ENCODE measurements at regions not wholly inside any gene's neighbourhood (a gene's known extent, or its start where the extent isn't known, plus 50 kb on each side); places are given as distances from the start of the nearest gene placed in this dataset.

DNA sequence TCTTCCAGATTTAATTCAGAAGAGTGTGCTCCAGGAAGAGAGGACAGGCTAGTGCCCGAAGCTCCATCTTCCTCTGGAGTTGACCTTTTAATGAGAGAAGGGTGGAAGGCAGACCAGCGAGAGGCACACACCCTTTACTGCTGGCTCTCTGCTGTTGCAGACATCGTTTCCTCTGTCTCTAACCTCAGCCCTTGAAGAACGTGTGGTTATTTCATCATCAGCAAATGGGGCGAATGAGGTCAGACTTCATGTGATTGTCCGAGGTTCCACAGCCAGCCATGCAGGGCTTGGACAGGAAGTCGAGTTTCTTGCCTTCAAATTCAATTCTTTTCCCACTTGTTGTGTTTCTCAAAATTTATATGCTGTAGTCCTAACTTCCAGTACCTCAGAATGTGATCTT lies 155.2 kb upstream of the MSX1 start:
- Histone ChIP-seq H3K36me3 (ENCODE audit: control insufficient read depth in 2 of 3, insufficient read depth in 3 of 3, low read length in 3 of 3) (no peaks in the 10 kb centered on the region), H3K9ac (ENCODE audit: low read length in 3 of 3) (no peak overlapping the region), H3K4me1 (ENCODE audit: control insufficient read depth in 2 of 3, insufficient read depth in 2 of 3, low read depth in 1 of 3, low read length in 3 of 3) (no peaks in the 10 kb centered on the region), H3K27me3 (ENCODE audit: control insufficient read depth, insufficient read depth, low read length) (no peaks in the 10 kb centered on the region), H3K9me3 (ENCODE audit: control insufficient read depth in 2 of 3, insufficient read depth in 1 of 3, low read length in 3 of 3) (no peaks in the 10 kb centered on the region), H3K27ac (ENCODE audit: low read depth in 2 of 2, low read length in 2 of 2) (no peak overlapping the region), H3K4me3 (ENCODE audit: low read length in 3 of 3) (no peak overlapping the region)
- DNase-seq (no peak), FAIRE-seq (no peak)
- intact Hi-C loops (cut with DNase I): no loop called here
- TF ChIP-seq, protein P1, sequence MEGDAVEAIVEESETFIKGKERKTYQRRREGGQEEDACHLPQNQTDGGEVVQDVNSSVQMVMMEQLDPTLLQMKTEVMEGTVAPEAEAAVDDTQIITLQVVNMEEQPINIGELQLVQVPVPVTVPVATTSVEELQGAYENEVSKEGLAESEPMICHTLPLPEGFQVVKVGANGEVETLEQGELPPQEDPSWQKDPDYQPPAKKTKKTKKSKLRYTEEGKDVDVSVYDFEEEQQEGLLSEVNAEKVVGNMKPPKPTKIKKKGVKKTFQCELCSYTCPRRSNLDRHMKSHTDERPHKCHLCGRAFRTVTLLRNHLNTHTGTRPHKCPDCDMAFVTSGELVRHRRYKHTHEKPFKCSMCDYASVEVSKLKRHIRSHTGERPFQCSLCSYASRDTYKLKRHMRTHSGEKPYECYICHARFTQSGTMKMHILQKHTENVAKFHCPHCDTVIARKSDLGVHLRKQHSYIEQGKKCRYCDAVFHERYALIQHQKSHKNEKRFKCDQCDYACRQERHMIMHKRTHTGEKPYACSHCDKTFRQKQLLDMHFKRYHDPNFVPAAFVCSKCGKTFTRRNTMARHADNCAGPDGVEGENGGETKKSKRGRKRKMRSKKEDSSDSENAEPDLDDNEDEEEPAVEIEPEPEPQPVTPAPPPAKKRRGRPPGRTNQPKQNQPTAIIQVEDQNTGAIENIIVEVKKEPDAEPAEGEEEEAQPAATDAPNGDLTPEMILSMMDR (IDR thresholded peaks at IDR 0.05; ENCODE audit: borderline replicate concordance, extremely low read depth, insufficient read depth): no peak

DNA sequence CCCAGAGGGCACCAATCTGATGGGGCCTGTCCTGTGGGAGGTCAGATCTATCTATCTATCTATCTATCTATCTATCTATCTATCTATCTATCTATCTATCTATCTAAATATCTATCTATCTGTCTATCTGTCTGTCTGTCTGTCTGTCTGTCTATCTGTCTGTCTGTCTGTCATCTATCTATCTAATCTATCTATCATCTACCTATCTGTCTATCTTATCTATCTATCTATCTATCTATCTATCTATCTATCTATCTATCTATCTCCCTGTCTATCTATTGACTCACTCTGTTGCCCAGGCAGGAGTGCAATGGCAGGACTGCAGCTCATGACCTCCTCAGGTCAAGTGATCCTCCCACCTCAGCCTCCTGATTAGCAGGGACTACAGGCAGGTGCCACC lies 155.7 kb upstream of the STX18 start:
- DNase-seq: no peak
- intact Hi-C loops (cut with DNase I): no loop called here

DNA sequence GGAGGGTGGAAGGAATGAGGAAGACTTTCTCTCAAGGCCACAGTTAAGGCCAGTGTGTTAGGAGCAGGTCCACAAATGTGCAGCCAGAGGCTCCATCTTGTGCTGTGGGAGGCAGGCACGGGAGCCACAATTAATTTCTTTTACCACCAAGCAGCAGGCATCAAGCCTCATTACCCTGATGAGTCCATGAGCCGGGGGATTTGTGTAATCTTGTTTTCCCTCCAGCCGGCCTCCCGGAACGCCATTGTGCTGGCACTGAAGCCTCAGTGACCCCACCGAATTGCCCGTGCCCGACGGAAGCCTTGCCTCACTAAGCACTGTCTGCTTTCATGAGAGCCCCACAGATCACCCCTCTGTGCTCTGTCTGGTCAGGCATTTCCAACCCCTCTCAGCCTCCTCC lies 154.7 kb upstream of the STX18 start:
- Histone ChIP-seq H3K36me3 (ENCODE audit: control insufficient read depth in 2 of 3, insufficient read depth in 3 of 3, low read length in 3 of 3) (no peaks in the 10 kb centered on the region), H3K4me1 (ENCODE audit: control insufficient read depth in 2 of 3, insufficient read depth in 2 of 3, low read depth in 1 of 3, low read length in 3 of 3) (peaks cover 0 to 11% (median 6%) of the 10 kb centered on the region in 3 donors), H3K27ac (ENCODE audit: low read depth in 2 of 2, low read length in 2 of 2) (no peak overlapping the region), H3K4me3 (ENCODE audit: low read length in 3 of 3) (no peak overlapping the region), H3K27me3 (ENCODE audit: control insufficient read depth, insufficient read depth, low read length) (no peaks in the 10 kb centered on the region), H3K9ac (ENCODE audit: low read length in 3 of 3) (no peak overlapping the region), H3K9me3 (ENCODE audit: control insufficient read depth in 2 of 3, insufficient read depth in 1 of 3, low read length in 3 of 3) (no peaks in the 10 kb centered on the region)
- DNase-seq: peak in 4 of 5 donors; percentile 73 to 86 (median 82)
- FAIRE-seq: no peak
- TF ChIP-seq, protein P1 (IDR thresholded peaks at IDR 0.05; ENCODE audit: borderline replicate concordance, extremely low read depth, insufficient read depth): no peak
- intact Hi-C loops (cut with DNase I): no loop called here

More for the DNA sequence above, 155.7 kb upstream of the STX18 start:
- Histone ChIP-seq H3K36me3 (ENCODE audit: control insufficient read depth in 2 of 3, insufficient read depth in 3 of 3, low read length in 3 of 3) (no peaks in the 10 kb centered on the region), H3K9ac (ENCODE audit: low read length in 3 of 3) (no peak overlapping the region), H3K9me3 (ENCODE audit: control insufficient read depth in 2 of 3, insufficient read depth in 1 of 3, low read length in 3 of 3) (no peaks in the 10 kb centered on the region), H3K4me3 (ENCODE audit: low read length in 3 of 3) (no peak overlapping the region), H3K27me3 (ENCODE audit: control insufficient read depth, insufficient read depth, low read length) (no peaks in the 10 kb centered on the region), H3K4me1 (ENCODE audit: control insufficient read depth in 2 of 3, insufficient read depth in 2 of 3, low read depth in 1 of 3, low read length in 3 of 3) (peaks cover 0 to 11% (median 6%) of the 10 kb centered on the region in 3 donors), H3K27ac (ENCODE audit: low read depth in 2 of 2, low read length in 2 of 2) (no peak overlapping the region)
- TF ChIP-seq, protein P1 (IDR thresholded peaks at IDR 0.05; ENCODE audit: borderline replicate concordance, extremely low read depth, insufficient read depth): no peak
- no peak for FAIRE-seq

DNA sequence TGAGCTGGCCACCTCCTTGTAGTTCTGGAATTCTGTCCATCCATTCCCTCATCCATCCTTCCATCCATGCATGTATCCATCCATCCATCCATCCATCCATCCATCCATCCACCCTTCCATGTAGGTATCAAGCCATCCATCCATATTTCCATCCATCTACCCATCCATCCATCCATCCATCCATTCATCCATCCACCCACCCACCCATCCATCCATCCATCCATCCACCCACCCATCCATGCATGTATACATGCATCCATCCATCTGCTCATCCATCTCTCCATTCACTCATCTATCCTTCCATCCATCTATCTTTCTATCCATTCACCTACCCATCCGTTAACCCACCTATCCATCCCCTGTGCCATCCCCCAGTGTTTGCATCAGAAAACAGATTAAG lies 153.6 kb upstream of the STX18 start:
- no peak for FAIRE-seq

More for the DNA sequence above, 153.6 kb upstream of the STX18 start:
- Histone ChIP-seq H3K36me3 (ENCODE audit: control insufficient read depth in 2 of 3, insufficient read depth in 3 of 3, low read length in 3 of 3) (no peaks in the 10 kb centered on the region), H3K4me3 (ENCODE audit: low read length in 3 of 3) (no peak overlapping the region), H3K4me1 (ENCODE audit: control insufficient read depth in 2 of 3, insufficient read depth in 2 of 3, low read depth in 1 of 3, low read length in 3 of 3) (peaks cover 0 to 11% (median 6%) of the 10 kb centered on the region in 3 donors), H3K27me3 (ENCODE audit: control insufficient read depth, insufficient read depth, low read length) (no peaks in the 10 kb centered on the region), H3K27ac (ENCODE audit: low read depth in 2 of 2, low read length in 2 of 2) (no peak overlapping the region), H3K9ac (ENCODE audit: low read length in 3 of 3) (no peak overlapping the region), H3K9me3 (ENCODE audit: control insufficient read depth in 2 of 3, insufficient read depth in 1 of 3, low read length in 3 of 3) (no peaks in the 10 kb centered on the region)
- no peak for DNase-seq
- intact Hi-C loops (cut with DNase I): no loop called here
- TF ChIP-seq, protein P1 (IDR thresholded peaks at IDR 0.05; ENCODE audit: borderline replicate concordance, extremely low read depth, insufficient read depth): no peak
